Activated T-cell treated with anti-CD3 and anti-CD28 coated beads for 24 hours (primary cell): ENCODE measurements at regions not wholly inside any gene's neighbourhood (a gene's known extent, or its start where the extent isn't known, plus 50 kb on each side); places are given as distances from the start of the nearest gene placed in this dataset.

ENCODE experiments used
- DNase-seq: peaks from one replicate; pipeline ENCODE4 v3.0.0-alpha.2; 2020; ENCODE audit warnings: low read depth

- DNase-seq: no peak
These were observed 209.9 kb upstream of the HCCS start for GRCh38 chrX:10901290-10901633.

- no peak for DNase-seq
These were observed 209.1 kb upstream of the HCCS start for GRCh38 chrX:10902001-10902400.

GRCh38 chrX:10903523-10903922, 207.6 kb upstream of the HCCS start:
- no peak for DNase-seq

- no peak for DNase-seq
These were observed 206.9 kb upstream of the HCCS start for GRCh38 chrX:10904220-10904619.

- DNase-seq: no peak
These were observed 204.3 kb upstream of the HCCS start for GRCh38 chrX:10906866-10907265.

GRCh38 chrX:10922159-10922558, 189.0 kb upstream of the HCCS start:
- no peak for DNase-seq

- DNase-seq: no peak
These were observed 188.3 kb upstream of the HCCS start for GRCh38 chrX:10922835-10923234.

GRCh38 chrX:10923466-10923865, 187.7 kb upstream of the HCCS start:
- no peak for DNase-seq

- DNase-seq: no peak
These were observed 184.7 kb upstream of the HCCS start for GRCh38 chrX:10926404-10926803.

GRCh38 chrX:10926891-10927290, 184.2 kb upstream of the HCCS start:
- no peak for DNase-seq

- no peak for DNase-seq
These were observed 181.4 kb upstream of the HCCS start for GRCh38 chrX:10929747-10930146.

- DNase-seq: no peak
These were observed 181.0 kb upstream of the HCCS start for GRCh38 chrX:10930151-10930550.

GRCh38 chrX:10931976-10932375, 179.2 kb upstream of the HCCS start:
- no peak for DNase-seq

- no peak for DNase-seq
These were observed 178.2 kb upstream of the HCCS start for GRCh38 chrX:10932842-10933440.

- DNase-seq: no peak
These were observed 175.6 kb upstream of the HCCS start for GRCh38 chrX:10935501-10935900.

GRCh38 chrX:10936976-10937375, 174.2 kb upstream of the HCCS start:
- no peak for DNase-seq

- no peak for DNase-seq
These were observed 172.7 kb upstream of the HCCS start for GRCh38 chrX:10938365-10938923.

- no peak for DNase-seq
These were observed 171.7 kb upstream of the HCCS start for GRCh38 chrX:10939424-10939823.

GRCh38 chrX:10944136-10944885, 166.8 kb upstream of the HCCS start:
- no peak for DNase-seq

GRCh38 chrX:10945498-10945897, 165.6 kb upstream of the HCCS start:
- no peak for DNase-seq

GRCh38 chrX:10949541-10949940, 161.6 kb upstream of the HCCS start:
- no peak for DNase-seq

- no peak for DNase-seq
These were observed 158.5 kb upstream of the HCCS start for GRCh38 chrX:10952619-10953018.

GRCh38 chrX:10965174-10965798, 145.8 kb upstream of the HCCS start:
- no peak for DNase-seq
